AG09309 (cell line): ENCODE measurements at regions not wholly inside any gene's neighbourhood (a gene's known extent, or its start where the extent isn't known, plus 50 kb on each side); places are given as distances from the start of the nearest gene placed in this dataset.
"Not testable (repeated sequence)": the region's sequence is repeated elsewhere in the genome, so short reads cannot be mapped to it uniquely, and the experiment has no call there.

Experiments
- DNase-seq: peaks from one replicate; pipeline ENCODE4 v3.0.0-alpha.2; 2010; ENCODE audit warnings: low read depth
- H3K4me3 ChIP-seq: 2 replicates; pipeline ENCODE4 v1.5.1; 2011; ENCODE audit warnings: mild to moderate bottlenecking, low read depth, low read length, moderate library complexity; ENCODE audit not compliant: control insufficient read depth
- CTCF ChIP-seq: IDR thresholded peaks from 2 replicates; pipeline ENCODE4 v1.5.1; 2011; ENCODE audit warnings: mild to moderate bottlenecking, low read depth, low read length, inconsistent platforms; ENCODE audit not compliant: insufficient read depth, control insufficient read depth; ENCODE audit errors: missing control alignments

GRCh38 chr6:74596588-74596987, 609.3 kb downstream of the COL12A1 start:
- no peak overlapping the region for H3K4me3 ChIP-seq
- peak; percentile 39 for DNase-seq
- TF ChIP-seq CTCF, result no peak

GRCh38 chr6:74594350-74594749, 611.5 kb downstream of the COL12A1 start:
- not testable (repeated sequence) for DNase-seq, H3K4me3 ChIP-seq

- DNase-seq, result no peak
- H3K4me3 ChIP-seq, result no peak overlapping the region
- TF ChIP-seq CTCF, result no peak
These were observed 617.6 kb downstream of the COL12A1 start for GRCh38 chr6:74588094-74588832.

GRCh38 chr6:74587386-74587785, 618.5 kb downstream of the COL12A1 start:
- TF ChIP-seq CTCF, result no peak
- DNase-seq, result no peak
- no peak overlapping the region for H3K4me3 ChIP-seq

- H3K4me3 ChIP-seq, result no peak overlapping the region
- TF ChIP-seq CTCF, result no peak
- DNase-seq, result no peak
These were observed 620.1 kb downstream of the COL12A1 start for GRCh38 chr6:74585753-74586152.

GRCh38 chr6:74581681-74582080, 624.2 kb downstream of the COL12A1 start:
- no peak for DNase-seq
- H3K4me3 ChIP-seq, result no peak overlapping the region
- TF ChIP-seq CTCF, result no peak

- TF ChIP-seq CTCF, result no peak
- H3K4me3 ChIP-seq, result no peak overlapping the region
- no peak for DNase-seq
These were observed 626.1 kb downstream of the COL12A1 start for GRCh38 chr6:74579794-74580193.
